Activated T-helper 1 cell treated with anti-CD3 and anti-CD28 coated beads, Interleukin-12 subunit alpha, Interleukin-12 subunit beta, Interleukin-2, Interleukin-4 antibody, amounts not matched to agents 30 ng/mL and 10 ng/mL and 1 ng/mL, durations not matched to agents 14 hours and 24 hours and 36 hours (primary cell): ENCODE measurements at regions not wholly inside any gene's neighbourhood (a gene's known extent, or its start where the extent isn't known, plus 50 kb on each side); places are given as distances from the start of the nearest gene placed in this dataset.

Source experiments
- DNase-seq: peaks from one replicate; pipeline ENCODE4 v3.0.0; 2021; ENCODE audit warnings: low spot score
- H3K27ac Mint-ChIP-seq: one replicate; pipeline ENCODE4 v1.8.0; 2021; ENCODE audit warnings: mild to moderate bottlenecking, mixed read lengths
- H3K27me3 Mint-ChIP-seq: one replicate; pipeline ENCODE4 v1.8.0; 2022; ENCODE audit warnings: mild to moderate bottlenecking, moderate library complexity, mixed read lengths; ENCODE audit not compliant: insufficient read depth
- H3K36me3 Mint-ChIP-seq: one replicate; pipeline ENCODE4 v1.8.0; 2021; ENCODE audit warnings: low read depth, mixed read lengths
- H3K4me1 Mint-ChIP-seq: one replicate; pipeline ENCODE4 v1.8.0; 2021; ENCODE audit warnings: low read depth, mixed read lengths
- H3K4me3 Mint-ChIP-seq: one replicate; pipeline ENCODE4 v1.8.0; 2021; ENCODE audit warnings: mild to moderate bottlenecking, moderate library complexity, mixed read lengths
- H3K9me3 Mint-ChIP-seq: one replicate; pipeline ENCODE4 v1.8.0; 2021; ENCODE audit warnings: mixed read lengths
- intact Hi-C: fragments of 100-400 bp; cut with micrococcal nuclease; formaldehyde crosslinking; loops from one replicate; pipeline ENCODE4 v1.15.1; 2024

GRCh38 chr13:85742355-85742754 is 56.9 kb downstream of the SLITRK6 start:
- Mint-ChIP-seq H3K36me3 (no peaks in the 10 kb centered on the region), H3K4me1 (no peaks in the 10 kb centered on the region), H3K27ac (no peak overlapping the region), H3K9me3 (no peaks in the 10 kb centered on the region), H3K27me3 (no peaks in the 10 kb centered on the region), H3K4me3 (no peak overlapping the region)
- intact Hi-C loops, result no loop called here
- DNase-seq, result no peak

- no peaks in the 10 kb centered on the region for H3K27me3 Mint-ChIP-seq
- H3K4me1 Mint-ChIP-seq, result no peaks in the 10 kb centered on the region
- H3K36me3 Mint-ChIP-seq, result no peaks in the 10 kb centered on the region
- no peak for DNase-seq
- no peak overlapping the region for H3K4me3 Mint-ChIP-seq
- no peak overlapping the region for H3K27ac Mint-ChIP-seq
- intact Hi-C loops, result no loop called here
- no peaks in the 10 kb centered on the region for H3K9me3 Mint-ChIP-seq
Measured at GRCh38 chr13:85741017-85741416, 58.2 kb downstream of the SLITRK6 start.

GRCh38 chr13:85738696-85739320 is 60.4 kb downstream of the SLITRK6 start:
- no peaks in the 10 kb centered on the region for H3K4me1 Mint-ChIP-seq
- no peaks in the 10 kb centered on the region for H3K27me3 Mint-ChIP-seq
- H3K27ac Mint-ChIP-seq, result no peak overlapping the region
- no peaks in the 10 kb centered on the region for H3K36me3 Mint-ChIP-seq
- H3K9me3 Mint-ChIP-seq, result no peaks in the 10 kb centered on the region
- intact Hi-C loops, result no loop called here
- no peak for DNase-seq
- no peak overlapping the region for H3K4me3 Mint-ChIP-seq

DNA sequence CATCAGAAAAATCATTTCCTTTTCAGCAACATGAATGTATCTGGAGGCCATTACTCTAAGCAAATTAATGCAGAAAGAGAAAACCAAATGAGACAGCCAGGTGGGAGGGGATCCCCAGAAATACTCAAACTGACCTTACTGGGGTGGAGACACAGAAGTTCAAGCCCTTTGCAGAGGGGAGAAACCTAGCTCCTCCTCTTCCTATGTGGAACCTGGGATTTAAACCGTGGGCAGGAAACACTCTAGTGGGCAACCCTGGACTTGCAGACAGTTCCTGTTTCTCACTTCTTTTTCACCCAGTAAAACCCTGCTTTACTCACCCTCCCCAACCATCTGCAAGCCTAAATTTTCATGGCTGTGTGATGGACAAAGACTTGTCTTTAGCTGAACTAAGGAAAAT is 61.3 kb downstream of the SLITRK6 start:
- Mint-ChIP-seq H3K9me3 (no peaks in the 10 kb centered on the region), H3K27me3 (no peaks in the 10 kb centered on the region), H3K4me3 (no peak overlapping the region), H3K27ac (no peak overlapping the region), H3K4me1 (no peaks in the 10 kb centered on the region), H3K36me3 (no peaks in the 10 kb centered on the region)
- intact Hi-C loops, result no loop called here
- DNase-seq, result no peak

DNA sequence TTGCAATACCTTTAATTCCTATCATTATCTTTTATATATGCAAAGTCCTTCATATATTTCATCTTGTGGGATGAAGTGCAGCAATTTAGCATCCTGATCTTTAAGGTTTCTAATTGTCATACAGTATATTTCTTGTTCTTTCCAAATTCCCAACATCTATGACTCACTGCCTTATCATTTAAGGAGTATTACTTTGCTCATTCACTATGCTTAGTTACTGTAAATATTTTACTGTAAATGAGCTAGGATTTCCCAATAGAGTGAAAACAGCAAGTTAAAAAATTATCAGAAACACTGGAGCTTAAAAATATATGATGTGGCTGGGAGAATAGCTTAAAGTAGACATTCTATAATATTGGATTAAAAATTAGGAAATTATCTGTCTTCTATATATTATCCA is 69.9 kb downstream of the SLITRK6 start:
- intact Hi-C loops, result no loop called here

DNA sequence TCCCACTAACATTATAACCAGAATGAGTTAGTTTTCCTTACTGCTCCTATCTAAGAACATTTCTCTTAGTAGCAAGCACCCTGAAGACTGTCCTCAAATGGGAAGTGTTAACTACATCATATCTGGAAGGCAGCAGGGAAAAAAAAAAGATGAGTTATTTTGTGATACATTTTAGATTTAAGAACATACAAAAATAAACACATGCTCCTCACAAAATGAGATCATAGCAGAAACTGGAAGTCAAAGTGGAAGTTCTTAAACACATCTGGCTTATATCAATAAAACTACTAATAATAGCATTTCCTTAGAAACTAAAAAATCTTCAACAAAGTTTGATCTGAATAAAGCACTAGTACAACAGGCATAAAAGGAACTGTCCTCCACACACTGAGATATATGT is 70.4 kb downstream of the SLITRK6 start:
- no peaks in the 10 kb centered on the region for H3K4me1 Mint-ChIP-seq
- intact Hi-C loops, result no loop called here
- no peak overlapping the region for H3K4me3 Mint-ChIP-seq
- no peak overlapping the region for H3K27ac Mint-ChIP-seq
- DNase-seq, result no peak
- H3K9me3 Mint-ChIP-seq, result no peaks in the 10 kb centered on the region
- H3K27me3 Mint-ChIP-seq, result no peaks in the 10 kb centered on the region
- H3K36me3 Mint-ChIP-seq, result no peaks in the 10 kb centered on the region

More for the DNA sequence above, 69.9 kb downstream of the SLITRK6 start:
- Mint-ChIP-seq H3K36me3 (no peaks in the 10 kb centered on the region), H3K4me1 (no peaks in the 10 kb centered on the region), H3K4me3 (no peak overlapping the region), H3K27ac (no peak overlapping the region), H3K27me3 (no peaks in the 10 kb centered on the region), H3K9me3 (no peaks in the 10 kb centered on the region)
- DNase-seq, result no peak

- H3K9me3 Mint-ChIP-seq, result no peaks in the 10 kb centered on the region
- no peak overlapping the region for H3K4me3 Mint-ChIP-seq
- no peaks in the 10 kb centered on the region for H3K4me1 Mint-ChIP-seq
- intact Hi-C loops, result no loop called here
- no peaks in the 10 kb centered on the region for H3K36me3 Mint-ChIP-seq
- no peaks in the 10 kb centered on the region for H3K27me3 Mint-ChIP-seq
- DNase-seq, result no peak
- no peak overlapping the region for H3K27ac Mint-ChIP-seq
Measured at GRCh38 chr13:85725433-85725832, 73.8 kb downstream of the SLITRK6 start.

DNA sequence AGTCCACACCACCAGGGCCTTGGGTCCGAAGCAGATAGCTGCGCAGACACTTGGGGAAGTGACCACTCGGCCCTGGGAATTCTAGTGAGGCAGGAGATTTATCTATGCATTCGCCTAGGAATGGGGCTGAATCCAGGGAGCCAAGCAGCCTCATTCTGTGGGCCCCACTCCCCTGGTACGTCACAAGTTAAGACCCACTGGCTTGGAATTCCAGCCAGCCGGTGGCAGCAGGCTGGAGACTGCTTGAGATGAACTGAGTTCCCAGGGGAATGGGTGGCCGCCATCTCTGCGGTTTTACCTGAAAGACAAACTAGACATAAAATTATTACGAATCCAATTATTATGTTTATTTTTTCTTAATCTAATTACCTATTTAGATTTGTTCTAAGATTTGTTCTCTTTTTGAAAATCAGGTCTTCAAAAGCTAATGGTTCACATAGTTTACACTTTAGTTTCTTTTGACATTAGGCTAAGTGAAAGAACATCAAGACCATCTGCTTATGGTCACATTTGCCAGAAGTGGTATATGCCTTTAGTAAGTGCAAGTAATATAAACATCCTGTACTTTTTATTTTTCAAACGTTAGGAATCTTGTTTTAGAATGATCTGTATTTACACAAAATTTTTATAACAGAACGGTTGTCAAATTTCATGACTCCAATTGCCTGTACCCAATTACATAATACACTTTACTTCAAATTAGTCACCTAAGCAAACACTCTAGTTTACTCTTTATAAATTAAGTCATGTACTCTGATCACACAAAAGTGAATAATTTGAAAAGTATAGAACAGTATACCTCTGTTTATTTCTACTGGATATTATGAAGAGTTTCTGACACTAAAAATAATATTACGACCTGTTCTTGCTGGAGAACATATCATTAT is 74.4 kb downstream of the SLITRK6 start:
- no peaks in the 10 kb centered on the region for H3K4me1 Mint-ChIP-seq
- no peaks in the 10 kb centered on the region for H3K36me3 Mint-ChIP-seq
- H3K27me3 Mint-ChIP-seq, result no peaks in the 10 kb centered on the region
- intact Hi-C loops, result no loop called here
- H3K4me3 Mint-ChIP-seq, result no peak overlapping the region
- no peak for DNase-seq
- no peaks in the 10 kb centered on the region for H3K9me3 Mint-ChIP-seq
- no peak overlapping the region for H3K27ac Mint-ChIP-seq

GRCh38 chr13:85719749-85720148 is 79.5 kb downstream of the SLITRK6 start:
- Mint-ChIP-seq H3K27ac (no peak overlapping the region), H3K9me3 (no peaks in the 10 kb centered on the region), H3K4me1 (no peaks in the 10 kb centered on the region), H3K4me3 (no peak overlapping the region), H3K27me3 (no peaks in the 10 kb centered on the region), H3K36me3 (no peaks in the 10 kb centered on the region)
- no peak for DNase-seq
- intact Hi-C loops, result no loop called here

DNA sequence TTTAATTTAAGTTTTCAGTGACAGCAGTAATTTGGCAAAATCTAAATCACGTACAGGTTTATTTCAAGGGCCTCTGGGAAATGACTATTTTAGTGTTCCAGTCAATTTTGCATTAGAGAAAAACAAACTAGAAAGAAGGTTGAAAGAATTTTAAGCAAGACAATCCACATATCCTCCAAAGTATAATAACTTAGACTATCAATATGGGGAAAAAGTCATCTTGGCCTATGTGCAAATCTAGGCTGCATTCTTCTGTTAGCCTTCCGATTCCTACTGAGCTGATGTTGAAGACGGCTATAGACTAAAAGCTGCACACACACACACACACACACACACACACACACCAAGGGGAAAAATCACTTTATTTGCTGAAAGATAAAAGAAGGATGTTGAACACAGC is 81.3 kb downstream of the SLITRK6 start:
- Mint-ChIP-seq H3K27me3 (no peaks in the 10 kb centered on the region), H3K4me1 (no peaks in the 10 kb centered on the region), H3K27ac (no peak overlapping the region), H3K36me3 (no peaks in the 10 kb centered on the region), H3K4me3 (no peak overlapping the region), H3K9me3 (no peaks in the 10 kb centered on the region)
- intact Hi-C loops, result no loop called here
- DNase-seq, result no peak

- no peaks in the 10 kb centered on the region for H3K4me1 Mint-ChIP-seq
- H3K9me3 Mint-ChIP-seq, result no peaks in the 10 kb centered on the region
- H3K36me3 Mint-ChIP-seq, result no peaks in the 10 kb centered on the region
- H3K27ac Mint-ChIP-seq, result no peak overlapping the region
- DNase-seq, result no peak
- intact Hi-C loops, result no loop called here
- no peaks in the 10 kb centered on the region for H3K27me3 Mint-ChIP-seq
- no peak overlapping the region for H3K4me3 Mint-ChIP-seq
Measured at GRCh38 chr13:85710545-85710944, 88.7 kb downstream of the SLITRK6 start.

- Mint-ChIP-seq H3K27me3 (no peaks in the 10 kb centered on the region), H3K36me3 (no peaks in the 10 kb centered on the region), H3K4me3 (no peak overlapping the region), H3K27ac (no peak overlapping the region), H3K9me3 (no peaks in the 10 kb centered on the region), H3K4me1 (no peaks in the 10 kb centered on the region)
- DNase-seq, result no peak
- intact Hi-C loops, result no loop called here
Measured at GRCh38 chr13:85709721-85710120, 89.5 kb downstream of the SLITRK6 start.

GRCh38 chr13:85709072-85709471 is 90.1 kb downstream of the SLITRK6 start:
- Mint-ChIP-seq H3K27me3 (no peaks in the 10 kb centered on the region), H3K27ac (no peak overlapping the region), H3K36me3 (no peaks in the 10 kb centered on the region), H3K9me3 (no peaks in the 10 kb centered on the region), H3K4me3 (no peak overlapping the region), H3K4me1 (no peaks in the 10 kb centered on the region)
- intact Hi-C loops, result no loop called here
- no peak for DNase-seq
